ENCODE measurements at regions not wholly inside any gene's neighbourhood (a gene's known extent, or its start where the extent isn't known, plus 50 kb on each side); places are given as distances from the start of the nearest gene placed in this dataset.
A peak's percentile ranks its signal among the peaks of the same experiment; 100 is the strongest.

DNA sequence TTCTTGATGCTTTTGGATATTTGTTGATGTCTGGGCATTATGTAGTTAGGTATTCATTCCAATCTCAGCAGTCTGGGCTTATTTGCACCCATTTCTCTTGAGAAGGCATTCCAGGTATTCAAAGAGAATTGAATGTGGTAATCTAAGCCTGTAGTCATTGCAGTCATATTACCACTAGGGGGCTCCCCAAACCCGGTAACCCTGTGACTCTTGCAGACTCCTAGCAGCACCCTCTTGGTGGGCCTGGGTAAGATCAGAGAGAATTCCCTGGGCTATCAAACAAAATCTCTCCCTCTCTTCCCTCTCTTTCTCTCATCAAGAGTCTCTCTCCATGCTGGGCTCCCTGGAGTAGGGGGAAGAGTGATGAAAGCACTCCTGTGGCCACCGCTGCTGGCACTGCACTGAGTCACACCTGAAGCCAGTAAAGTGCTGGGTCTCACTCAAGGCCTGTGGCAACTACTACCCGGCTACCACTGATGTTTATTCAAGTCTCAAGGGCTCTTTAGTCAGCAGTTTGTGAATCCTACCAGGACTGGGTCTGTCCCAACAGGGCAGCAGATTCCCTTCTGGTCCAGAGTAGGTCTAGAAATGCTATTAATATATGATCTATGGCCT, 187.7 kb upstream of the NUDT10 start:
- FAIRE-seq (peak; percentile 92), DNase-seq (ENCODE audit: low read depth, low spot score) (peak; percentile 13)
- no peaks in the 10 kb centered on the region for H3K27me3 ChIP-seq (ENCODE audit: control insufficient read depth in 2 of 2, insufficient read depth in 2 of 2, low read length in 2 of 2)
- no peaks in the 10 kb centered on the region for H3K79me2 ChIP-seq (ENCODE audit: control insufficient read depth, insufficient read depth, low read length)
- dilution Hi-C loops (cut with MboI; ENCODE audit: extremely low pct_ligation_motif_present, low sequenced_read_pairs) = no loop called here
- no peaks in the 10 kb centered on the region for H3K4me1 ChIP-seq (ENCODE audit: control insufficient read depth, extremely low read depth, insufficient read depth, low read length)
- no TSS peak for BruUV-seq (replicated peaks)
- TF ChIP-seq CTCF (IDR thresholded peaks at IDR 0.05; ENCODE audit: extremely low read depth in 1 of 2, insufficient read depth in 1 of 2, low read depth in 1 of 2, low read length in 2 of 2) = peak; percentile 36 to 54
- TF ChIP-seq POLR2AphosphoS5 (IDR thresholded peaks at IDR 0.05; ENCODE audit: insufficient read depth, low read depth, low read length) = no peak
- H3K9ac ChIP-seq (replicated peaks; ENCODE audit: extremely low read depth, insufficient read depth, low read length) = no peak overlapping the region
- no peaks in the 10 kb centered on the region for H3K9me1 ChIP-seq (replicated peaks; ENCODE audit: control insufficient read depth, extremely low read depth, insufficient read depth, low read length)
- ChIA-PET CTCF (interaction anchor here (1.4 kb wide), 1 partner anchor 10 kb away, joined by 3 read pairs; no protein-coding TSS in a partner anchor), POLR2A (no interaction called here)
- intact Hi-C loops (cut with micrococcal nuclease) = loop anchor here (2.0 to 5.0 kb wide), 2 partner anchors 276 to 317 kb away; no protein-coding TSS in a partner anchor
- H3K4me2 ChIP-seq (ENCODE audit: insufficient read depth, low read length) = no peak overlapping the region
- H3K27ac ChIP-seq (ENCODE audit: insufficient read depth, low read depth, low read length) = no peak overlapping the region
- no peak overlapping the region for H3K4me3 ChIP-seq (replicated peaks in 1 of 3; ENCODE audit: insufficient read depth in 1 of 3, low read depth in 1 of 3, low read length in 3 of 3)
- H3K36me3 ChIP-seq (ENCODE audit: control insufficient read depth in 2 of 2, extremely low read depth in 1 of 2, insufficient read depth in 2 of 2, low read length in 2 of 2) = no peaks in the 10 kb centered on the region
- H4K20me1 ChIP-seq (replicated peaks; ENCODE audit: control insufficient read depth, extremely low read depth, insufficient read depth, low read length) = no peaks in the 10 kb centered on the region
- no peaks in the 10 kb centered on the region for H3K9me3 ChIP-seq (replicated peaks; ENCODE audit: control insufficient read depth, insufficient read depth, low read length)
- no peak overlapping the region for H2AFZ ChIP-seq (ENCODE audit: low read depth, low read length)

DNA sequence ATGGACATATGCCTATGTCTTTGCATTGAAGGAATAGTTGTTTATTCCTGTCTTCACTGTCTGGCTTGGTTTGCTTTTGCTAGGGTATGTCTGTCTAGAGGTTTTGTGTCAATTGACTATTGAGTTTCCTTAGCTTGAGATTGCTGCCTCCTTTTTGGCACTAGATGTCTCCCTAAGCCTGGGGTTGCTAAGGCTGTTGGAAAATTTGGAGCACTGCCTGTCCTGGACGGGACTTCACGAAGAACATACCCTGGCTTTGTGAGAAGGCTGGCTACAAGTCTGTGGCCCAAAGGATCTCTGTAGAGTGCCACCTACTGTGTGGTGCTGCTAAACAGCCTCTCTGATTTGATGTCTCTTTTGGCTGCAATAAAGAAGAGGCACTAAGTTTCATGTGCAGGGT, 183.8 kb upstream of the NUDT10 start:
- no peak for TF ChIP-seq EZH2 (IDR thresholded peaks at IDR 0.05; ENCODE audit: borderline replicate concordance, low read depth, low read length, severe bottlenecking)
- no peak for TF ChIP-seq MYC (IDR thresholded peaks at IDR 0.05; ENCODE audit: low read depth, low read length)
- no peak for TF ChIP-seq MAX (IDR thresholded peaks at IDR 0.05; ENCODE audit: insufficient read depth, insufficient read length)
- no peak for TF ChIP-seq CTCF (IDR thresholded peaks at IDR 0.05; ENCODE audit: extremely low read depth in 1 of 2, insufficient read depth in 1 of 2, low read depth in 1 of 2, low read length in 2 of 2)
- no peak for TF ChIP-seq POLR2AphosphoS5 (IDR thresholded peaks at IDR 0.05; ENCODE audit: insufficient read depth, low read depth, low read length)
- TF ChIP-seq GATA2 (IDR thresholded peaks at IDR 0.05; ENCODE audit: insufficient read depth, insufficient read length, low read depth, low read length) = no peak
- TF ChIP-seq POLR2A (IDR thresholded peaks at IDR 0.05; ENCODE audit: low read depth, low read length) = no peak
- no peak for TF ChIP-seq FOS (IDR thresholded peaks at IDR 0.05; ENCODE audit: borderline replicate concordance, insufficient read depth, low read length)
- TF ChIP-seq JUN (IDR thresholded peaks at IDR 0.05; ENCODE audit: borderline replicate concordance, insufficient read depth, insufficient read length, low read depth) = no peak
- Histone ChIP-seq H3K4me3 (replicated peaks in 1 of 3; ENCODE audit: insufficient read depth in 1 of 3, low read depth in 1 of 3, low read length in 3 of 3) (no peak overlapping the region), H3K36me3 (ENCODE audit: control insufficient read depth in 2 of 2, extremely low read depth in 1 of 2, insufficient read depth in 2 of 2, low read length in 2 of 2) (no peaks in the 10 kb centered on the region), H3K9me3 (replicated peaks; ENCODE audit: control insufficient read depth, insufficient read depth, low read length) (no peaks in the 10 kb centered on the region), H3K27me3 (ENCODE audit: control insufficient read depth in 2 of 2, insufficient read depth in 2 of 2, low read length in 2 of 2) (no peaks in the 10 kb centered on the region), H3K9ac (replicated peaks; ENCODE audit: extremely low read depth, insufficient read depth, low read length) (no peak overlapping the region), H3K27ac (ENCODE audit: insufficient read depth, low read depth, low read length) (no peak overlapping the region), H2AFZ (ENCODE audit: low read depth, low read length) (no peak overlapping the region), H4K20me1 (replicated peaks; ENCODE audit: control insufficient read depth, extremely low read depth, insufficient read depth, low read length) (no peaks in the 10 kb centered on the region), H3K79me2 (ENCODE audit: control insufficient read depth, insufficient read depth, low read length) (no peaks in the 10 kb centered on the region), H3K4me2 (ENCODE audit: insufficient read depth, low read length) (no peak overlapping the region), H3K9me1 (replicated peaks; ENCODE audit: control insufficient read depth, extremely low read depth, insufficient read depth, low read length) (no peaks in the 10 kb centered on the region), H3K4me1 (ENCODE audit: control insufficient read depth, extremely low read depth, insufficient read depth, low read length) (no peaks in the 10 kb centered on the region)
- ChIA-PET CTCF (interaction anchor here (1.0 to 1.5 kb wide), 3 partner anchors 9 to 312 kb away, joined by 4 to 5 read pairs (median 4); no protein-coding TSS in a partner anchor), POLR2A (no interaction called here)
- intact Hi-C loops (cut with micrococcal nuclease) = loop anchor here (5.0 kb wide), 1 partner anchor 313 kb away; no protein-coding TSS in a partner anchor
- no TSS peak for BruUV-seq (replicated peaks)
- peak; percentile 24 for FAIRE-seq
- DNase-seq (ENCODE audit: low read depth, low spot score) = no peak
- dilution Hi-C loops (cut with MboI; ENCODE audit: extremely low pct_ligation_motif_present, low sequenced_read_pairs) = no loop called here
